ENCODE measurements at regions not wholly inside any gene's neighbourhood (a gene's known extent, or its start where the extent isn't known, plus 50 kb on each side); places are given as distances from the start of the nearest gene placed in this dataset.

DNA sequence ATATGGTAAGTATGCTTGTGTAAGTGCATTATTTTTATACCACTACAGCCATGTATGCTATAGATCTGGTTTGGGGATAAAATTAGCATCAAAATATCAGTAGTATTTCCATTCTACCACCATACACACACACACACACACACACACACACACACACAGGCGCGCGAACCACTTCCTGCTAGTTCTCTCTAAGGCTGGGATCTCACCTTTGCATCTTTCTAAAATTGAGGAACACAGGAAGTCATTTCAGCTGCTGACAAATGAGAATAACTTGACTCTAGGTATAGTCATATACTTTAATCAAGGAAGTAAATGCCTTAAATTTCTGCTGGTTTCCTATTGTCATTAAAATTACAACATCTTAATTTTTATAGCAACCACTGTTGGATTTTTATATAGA lies 72.5 kb downstream of the RBM43 start:
- ATAC-seq (no peak), DNase-seq (no peak)
- Histone ChIP-seq H3K4me1 (no peaks in the 10 kb centered on the region), H3K27me3 (no peaks in the 10 kb centered on the region), H3K9me3 (no peaks in the 10 kb centered on the region), H3K27ac (no peak overlapping the region), H3K4me3 (no peak overlapping the region), H3K36me3 (no peaks in the 10 kb centered on the region)
- intact Hi-C loops (cut with DNase I) = no loop called here
- TF ChIP-seq, protein P1, sequence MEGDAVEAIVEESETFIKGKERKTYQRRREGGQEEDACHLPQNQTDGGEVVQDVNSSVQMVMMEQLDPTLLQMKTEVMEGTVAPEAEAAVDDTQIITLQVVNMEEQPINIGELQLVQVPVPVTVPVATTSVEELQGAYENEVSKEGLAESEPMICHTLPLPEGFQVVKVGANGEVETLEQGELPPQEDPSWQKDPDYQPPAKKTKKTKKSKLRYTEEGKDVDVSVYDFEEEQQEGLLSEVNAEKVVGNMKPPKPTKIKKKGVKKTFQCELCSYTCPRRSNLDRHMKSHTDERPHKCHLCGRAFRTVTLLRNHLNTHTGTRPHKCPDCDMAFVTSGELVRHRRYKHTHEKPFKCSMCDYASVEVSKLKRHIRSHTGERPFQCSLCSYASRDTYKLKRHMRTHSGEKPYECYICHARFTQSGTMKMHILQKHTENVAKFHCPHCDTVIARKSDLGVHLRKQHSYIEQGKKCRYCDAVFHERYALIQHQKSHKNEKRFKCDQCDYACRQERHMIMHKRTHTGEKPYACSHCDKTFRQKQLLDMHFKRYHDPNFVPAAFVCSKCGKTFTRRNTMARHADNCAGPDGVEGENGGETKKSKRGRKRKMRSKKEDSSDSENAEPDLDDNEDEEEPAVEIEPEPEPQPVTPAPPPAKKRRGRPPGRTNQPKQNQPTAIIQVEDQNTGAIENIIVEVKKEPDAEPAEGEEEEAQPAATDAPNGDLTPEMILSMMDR (IDR thresholded peaks at IDR 0.05) = no peak
- 64 to 80% methylated on average over 3 of the region's 3 CpGs for WGBS, 2 donors

DNA sequence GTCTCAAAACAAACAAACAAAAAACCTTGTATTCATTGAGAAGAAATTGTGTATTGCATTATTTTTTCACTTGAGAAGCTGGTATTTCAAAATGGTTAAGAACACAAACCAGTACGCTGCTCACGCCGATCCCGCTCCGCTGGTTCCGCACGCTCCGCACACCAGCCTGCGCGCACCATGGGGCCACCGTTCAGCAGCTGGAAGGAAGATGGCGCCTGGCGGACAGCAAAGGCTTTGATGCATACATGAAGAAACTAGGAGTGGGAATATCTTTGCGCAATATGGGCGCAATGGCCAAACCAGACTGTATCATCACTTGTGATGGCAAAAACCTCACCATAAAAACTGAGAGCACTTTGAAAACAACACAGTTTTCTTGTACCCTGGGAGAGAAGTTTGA lies 75.7 kb downstream of the RBM43 start:
- intact Hi-C loops (cut with DNase I) = no loop called here
- Histone ChIP-seq H3K27ac (no peak overlapping the region), H3K9me3 (no peaks in the 10 kb centered on the region), H3K4me3 (no peak overlapping the region), H3K4me1 (no peaks in the 10 kb centered on the region), H3K36me3 (no peaks in the 10 kb centered on the region), H3K27me3 (peaks cover 0 to 12% (median 0%) of the 10 kb centered on the region in 7 donors)
- TF ChIP-seq, protein P1 (IDR thresholded peaks at IDR 0.05) = no peak
- 96 to 97% methylated on average over 15 of the region's 15 CpGs for WGBS, 2 donors
- DNase-seq (no peak), ATAC-seq (no peak)

DNA sequence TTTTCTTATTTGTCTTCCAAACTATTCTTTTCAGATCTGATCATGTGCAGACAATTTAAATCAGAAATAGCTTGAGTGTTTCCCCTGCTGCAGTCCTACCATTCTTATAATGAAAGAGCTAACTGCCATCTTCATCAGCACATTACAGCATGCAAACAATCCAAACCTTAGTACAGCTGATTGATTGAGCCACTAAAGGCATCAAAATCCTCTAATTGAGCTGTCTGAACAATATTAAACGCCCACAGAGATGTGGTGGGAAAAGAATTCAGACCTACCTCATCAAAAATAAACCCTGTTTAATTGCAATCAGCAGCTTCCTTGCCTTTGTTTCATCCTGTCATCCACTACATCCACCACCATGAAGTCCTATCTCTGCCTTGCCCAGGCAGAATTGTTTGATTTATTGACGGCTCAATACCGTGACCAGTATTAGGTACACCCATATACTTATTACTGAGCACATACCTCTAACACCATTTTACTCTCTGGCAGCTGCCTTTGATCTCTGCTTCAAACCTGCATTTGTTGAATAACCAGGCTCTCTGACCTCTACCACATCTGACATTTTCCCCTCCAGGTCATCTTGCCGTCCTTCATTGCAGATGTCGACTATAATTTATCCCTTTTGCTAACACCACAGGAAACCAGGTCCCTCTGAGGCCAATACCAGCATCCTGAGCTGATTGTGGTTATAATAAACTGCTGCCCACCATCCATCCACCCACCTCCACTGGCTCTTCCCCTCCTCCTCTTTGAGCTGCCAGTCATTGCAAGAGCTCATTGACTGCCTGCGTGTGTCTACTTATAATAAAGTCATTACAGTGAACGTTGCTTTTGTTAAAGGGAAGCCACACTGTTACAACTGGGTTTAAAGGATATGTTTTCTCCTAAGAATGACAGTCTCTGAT lies 78.5 kb downstream of the RBM43 start:
- H3K27ac ChIP-seq = no peak overlapping the region
- peaks cover 0 to 26% (median 3%) of the 10 kb centered on the region in 7 donors for H3K27me3 ChIP-seq
- TF ChIP-seq, protein P1 (IDR thresholded peaks at IDR 0.05) = no peak
- intact Hi-C loops (cut with DNase I) = no loop called here
- no peaks in the 10 kb centered on the region for H3K9me3 ChIP-seq
- WGBS, 2 donors = 70 to 74% methylated on average over 7 of the region's 7 CpGs
- H3K36me3 ChIP-seq = no peaks in the 10 kb centered on the region
- H3K4me3 ChIP-seq = no peak overlapping the region
- no peaks in the 10 kb centered on the region for H3K4me1 ChIP-seq
- ATAC-seq (no peak), DNase-seq (no peak)

DNA sequence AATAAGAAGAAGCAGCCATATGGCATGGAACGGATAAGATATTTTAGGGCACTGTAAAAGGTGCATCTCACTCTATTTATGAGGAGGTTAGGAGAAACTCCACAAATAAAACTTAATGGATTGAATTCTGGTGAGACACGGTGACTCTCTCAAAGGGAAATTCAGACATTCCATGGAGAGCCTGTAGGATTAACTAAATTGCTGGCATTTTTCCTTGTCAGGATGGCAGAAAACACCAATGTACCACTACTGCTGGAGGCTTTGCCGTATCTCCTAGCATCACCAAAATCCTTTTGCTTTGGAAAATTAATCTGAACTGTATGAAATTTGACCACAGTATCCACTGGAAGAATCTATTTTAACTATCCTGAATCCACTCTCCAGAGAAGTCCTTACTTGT lies 79.3 kb downstream of the RBM43 start:
- DNase-seq (no peak), ATAC-seq (no peak)
- H3K9me3 ChIP-seq = no peaks in the 10 kb centered on the region
- intact Hi-C loops (cut with DNase I) = no loop called here
- no peaks in the 10 kb centered on the region for H3K4me1 ChIP-seq
- WGBS, 2 donors = 86% methylated on average over 3 of the region's 3 CpGs
- peaks cover 0 to 26% (median 3%) of the 10 kb centered on the region in 7 donors for H3K27me3 ChIP-seq
- TF ChIP-seq, protein P1 (IDR thresholded peaks at IDR 0.05) = no peak
- H3K27ac ChIP-seq = no peak overlapping the region
- no peak overlapping the region for H3K4me3 ChIP-seq
- H3K36me3 ChIP-seq = no peaks in the 10 kb centered on the region

Measured in heart right ventricle (tissue), 16 donors.